DND-41 (cell line): ENCODE measurements at regions not wholly inside any gene's neighbourhood (a gene's known extent, or its start where the extent isn't known, plus 50 kb on each side); places are given as distances from the start of the nearest gene placed in this dataset.

ENCODE experiments used
- EZH2 ChIP-seq: IDR thresholded peaks from 3 replicates; pipeline ENCODE4 v1.6.1; 2012; ENCODE audit warnings: borderline replicate concordance, low read depth, mild to moderate bottlenecking, moderate library complexity, low read length, inconsistent platforms; ENCODE audit not compliant: severe bottlenecking
- TF ChIP-seq, protein P1 (sequence below): IDR thresholded peaks from 2 replicates; pipeline ENCODE4 v1.5.1; 2012; ENCODE audit warnings: borderline replicate concordance, low read length, moderate library complexity, mild to moderate bottlenecking; ENCODE audit not compliant: poor library complexity, severe bottlenecking; ENCODE audit errors: extremely low read depth

DNA sequence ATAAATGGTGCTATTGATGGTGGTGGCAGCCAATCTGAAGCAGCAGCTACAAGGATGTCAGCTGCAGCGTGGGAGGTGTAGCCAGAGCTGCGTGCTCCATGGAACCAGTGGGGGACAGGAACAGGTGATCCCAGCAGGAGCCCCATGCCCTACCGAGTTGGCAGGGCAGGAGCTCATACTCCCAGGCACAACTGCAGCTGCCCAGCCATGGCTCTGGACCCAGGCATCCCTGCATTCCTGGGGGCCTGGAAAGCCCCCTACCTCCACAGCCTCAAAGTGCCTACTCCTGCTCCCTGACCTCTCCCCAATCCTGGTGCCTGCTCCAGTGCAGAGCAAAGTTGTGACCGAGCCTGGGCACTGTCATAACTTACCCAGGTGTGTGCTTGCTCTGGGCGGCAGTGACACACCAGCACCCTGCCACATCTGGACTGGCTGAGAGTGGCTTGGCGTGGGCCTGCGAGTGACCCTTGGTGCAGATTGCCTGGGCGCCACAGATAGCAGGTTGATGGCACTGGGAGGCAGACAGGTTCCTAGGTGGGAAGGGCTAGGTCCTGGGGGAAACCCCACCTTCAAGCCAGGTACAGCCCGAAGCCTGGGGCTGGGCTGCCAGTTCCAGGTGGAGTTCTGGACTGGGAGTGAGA lies 101.1 kb downstream of the DCAF12L2 start:
- TF ChIP-seq, protein P1, sequence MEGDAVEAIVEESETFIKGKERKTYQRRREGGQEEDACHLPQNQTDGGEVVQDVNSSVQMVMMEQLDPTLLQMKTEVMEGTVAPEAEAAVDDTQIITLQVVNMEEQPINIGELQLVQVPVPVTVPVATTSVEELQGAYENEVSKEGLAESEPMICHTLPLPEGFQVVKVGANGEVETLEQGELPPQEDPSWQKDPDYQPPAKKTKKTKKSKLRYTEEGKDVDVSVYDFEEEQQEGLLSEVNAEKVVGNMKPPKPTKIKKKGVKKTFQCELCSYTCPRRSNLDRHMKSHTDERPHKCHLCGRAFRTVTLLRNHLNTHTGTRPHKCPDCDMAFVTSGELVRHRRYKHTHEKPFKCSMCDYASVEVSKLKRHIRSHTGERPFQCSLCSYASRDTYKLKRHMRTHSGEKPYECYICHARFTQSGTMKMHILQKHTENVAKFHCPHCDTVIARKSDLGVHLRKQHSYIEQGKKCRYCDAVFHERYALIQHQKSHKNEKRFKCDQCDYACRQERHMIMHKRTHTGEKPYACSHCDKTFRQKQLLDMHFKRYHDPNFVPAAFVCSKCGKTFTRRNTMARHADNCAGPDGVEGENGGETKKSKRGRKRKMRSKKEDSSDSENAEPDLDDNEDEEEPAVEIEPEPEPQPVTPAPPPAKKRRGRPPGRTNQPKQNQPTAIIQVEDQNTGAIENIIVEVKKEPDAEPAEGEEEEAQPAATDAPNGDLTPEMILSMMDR, result no peak
- no peak for TF ChIP-seq EZH2
